Muscle of leg (tissue), 3 donors: ENCODE measurements at regions not wholly inside any gene's neighbourhood (a gene's known extent, or its start where the extent isn't known, plus 50 kb on each side); places are given as distances from the start of the nearest gene placed in this dataset.
"Not testable (repeated sequence)": the region's sequence is repeated elsewhere in the genome, so short reads cannot be mapped to it uniquely, and the experiment has no call there.

Experiments
- DNase-seq: peaks from one replicate; pipeline ENCODE4 v3.0.0; 2013
- H3K27ac ChIP-seq: one replicate; pipeline ENCODE4 v1.5.1; 2013; ENCODE audit warnings: mild to moderate bottlenecking, low read length, control low read depth
- H3K27me3 ChIP-seq: one replicate; pipeline ENCODE4 v1.6.1; 2013; ENCODE audit warnings: low read length; ENCODE audit not compliant: control insufficient read depth, insufficient read depth
- H3K36me3 ChIP-seq: one replicate; pipeline ENCODE4 v1.6.1; 2013; ENCODE audit warnings: low read length; ENCODE audit not compliant: control insufficient read depth, insufficient read depth
- H3K4me1 ChIP-seq: one replicate; pipeline ENCODE4 v1.6.1; 2013; ENCODE audit warnings: low read length; ENCODE audit not compliant: control insufficient read depth, insufficient read depth
- H3K4me3 ChIP-seq: one replicate; pipeline ENCODE4 v1.5.1; 2013; ENCODE audit warnings: low read length, control low read depth
- H3K9me3 ChIP-seq: replicated peaks from 2 replicates; pipeline ENCODE4 v1.6.1; 2013; ENCODE audit warnings: low read depth, low read length; ENCODE audit not compliant: control insufficient read depth
- WGBS: methylation state at CpG from one replicate; pipeline ENCODE4 v1.1.5; 2013; ENCODE audit warnings: missing lambda C conversion rate; ENCODE audit not compliant: insufficient coverage; 5-methylcytosine and 5-hydroxymethylcytosine counted together

DNA sequence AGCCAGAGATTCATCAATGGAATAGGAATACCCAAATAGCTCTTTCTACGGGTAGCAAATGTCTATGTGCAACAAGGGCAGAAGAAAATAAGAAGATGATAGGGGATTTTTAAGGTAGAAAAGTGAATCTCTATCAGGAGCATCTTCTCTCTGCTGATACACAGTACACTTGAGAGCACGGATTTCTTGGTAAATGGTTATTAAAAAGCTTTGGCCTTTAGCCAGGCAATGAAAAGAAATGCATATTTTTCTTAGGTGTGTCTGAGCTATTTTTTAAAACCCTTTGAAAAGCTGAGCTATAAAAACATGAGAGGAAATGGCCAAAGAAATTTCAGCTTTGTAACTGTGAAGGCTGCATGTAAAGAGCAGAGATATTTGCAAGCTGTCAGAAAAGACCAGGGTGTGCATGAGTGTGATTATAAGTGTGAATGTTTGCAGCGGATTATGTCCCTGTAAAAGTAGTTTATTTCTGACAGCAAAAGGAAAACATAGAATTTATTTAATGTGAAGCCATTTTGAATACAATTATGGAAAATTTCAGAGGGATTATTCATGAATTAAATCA is 487.1 kb upstream of the PIK3R1 start:
- Histone ChIP-seq H3K4me1 (no peaks in the 10 kb centered on the region), H3K27me3 (no peaks in the 10 kb centered on the region), H3K4me3 (no peak overlapping the region), H3K27ac (no peak overlapping the region), H3K9me3 (no peaks in the 10 kb centered on the region), H3K36me3 (no peaks in the 10 kb centered on the region)
- no CpG with 5 or more reads among the region's 3 CpGs for WGBS
- peak; percentile 19 for DNase-seq

DNA sequence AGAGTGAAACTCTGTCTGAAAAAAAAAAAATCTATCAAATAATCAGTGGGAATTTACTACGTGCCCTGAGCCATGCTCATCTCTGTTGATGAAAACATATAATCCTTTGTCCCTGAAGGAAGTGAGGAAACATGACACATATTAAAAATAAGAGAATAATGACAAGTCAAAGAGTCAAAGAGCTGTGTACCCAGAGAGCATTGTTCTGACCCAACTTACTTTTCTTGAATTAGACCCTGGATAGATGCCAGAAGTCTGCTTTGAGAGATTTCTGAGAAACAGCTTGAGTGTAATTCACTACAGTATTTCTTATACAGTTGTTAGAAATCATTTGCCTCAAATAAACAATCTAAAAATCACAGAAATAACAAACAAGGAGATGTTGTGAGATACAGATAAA is 490.0 kb upstream of the PIK3R1 start:
- Histone ChIP-seq H3K4me3 (no peak overlapping the region), H3K9me3 (no peaks in the 10 kb centered on the region), H3K27me3 (no peaks in the 10 kb centered on the region), H3K27ac (no peak overlapping the region), H3K4me1 (no peaks in the 10 kb centered on the region), H3K36me3 (no peaks in the 10 kb centered on the region)
- WGBS, result no CpG with 5 or more reads among the region's 1 CpG
- peak; percentile 39 for DNase-seq

- DNase-seq, result no peak
- WGBS, result no CpG with 5 or more reads among the region's 4 CpGs
- Histone ChIP-seq H3K4me3 (no peak overlapping the region), H3K4me1 (no peaks in the 10 kb centered on the region), H3K9me3 (no peaks in the 10 kb centered on the region), H3K27ac (no peak overlapping the region), H3K27me3 (no peaks in the 10 kb centered on the region), H3K36me3 (no peaks in the 10 kb centered on the region)
Observed at GRCh38 chr5:67724412-67725135, 491.0 kb upstream of the PIK3R1 start.

GRCh38 chr5:67723873-67724272 is 491.7 kb upstream of the PIK3R1 start:
- WGBS, result no CpG with 5 or more reads among the region's 1 CpG
- no peaks in the 10 kb centered on the region for H3K4me1 ChIP-seq

DNA sequence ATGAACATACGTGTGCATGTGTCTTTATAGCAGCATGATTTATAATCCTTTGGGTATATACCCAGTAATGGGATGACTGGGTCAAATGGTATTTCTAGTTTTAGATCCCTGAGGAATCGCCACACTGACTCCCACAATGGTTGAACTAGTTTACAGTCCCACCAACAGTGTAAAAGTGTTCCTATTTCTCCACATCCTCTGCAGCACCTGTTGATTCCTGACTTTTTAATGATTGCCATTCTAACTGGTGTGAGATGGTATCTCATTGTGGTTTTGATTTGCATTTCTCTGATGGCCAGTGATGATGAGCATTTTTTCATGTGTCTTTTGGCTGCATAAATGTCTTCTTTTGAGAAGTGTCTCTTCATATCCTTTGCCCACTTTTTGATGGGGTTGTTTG is 493.0 kb upstream of the PIK3R1 start:
- WGBS, result no CpG with 5 or more reads among the region's 2 CpGs
- not testable (repeated sequence) for H3K9me3 ChIP-seq

More at GRCh38 chr5:67723873-67724272, 491.7 kb upstream of the PIK3R1 start:
- DNase-seq, result no peak
- H3K4me3 ChIP-seq, result no peak overlapping the region
- H3K9me3 ChIP-seq, result no peaks in the 10 kb centered on the region
- H3K27ac ChIP-seq, result no peak overlapping the region
- H3K36me3 ChIP-seq, result no peaks in the 10 kb centered on the region
- no peaks in the 10 kb centered on the region for H3K27me3 ChIP-seq

GRCh38 chr5:67720162-67720772 is 495.3 kb upstream of the PIK3R1 start:
- no peaks in the 10 kb centered on the region for H3K27me3 ChIP-seq
- no peak for DNase-seq
- H3K9me3 ChIP-seq, result no peaks in the 10 kb centered on the region
- WGBS, result 100% methylated on average over 1 of the region's 2 CpGs
- H3K4me1 ChIP-seq, result no peaks in the 10 kb centered on the region
- no peak overlapping the region for H3K4me3 ChIP-seq
- no peak overlapping the region for H3K27ac ChIP-seq
- no peaks in the 10 kb centered on the region for H3K36me3 ChIP-seq

More for the DNA sequence above, 493.0 kb upstream of the PIK3R1 start:
- not testable (repeated sequence) for H3K27me3 ChIP-seq, H3K36me3 ChIP-seq, H3K4me1 ChIP-seq, H3K27ac ChIP-seq, DNase-seq, H3K4me3 ChIP-seq

GRCh38 chr5:67702008-67702407 is 505.4 kb upstream of the CD180 start:
- H3K27me3 ChIP-seq, result no peaks in the 10 kb centered on the region
- no peaks in the 10 kb centered on the region for H3K4me1 ChIP-seq
- H3K9me3 ChIP-seq, result peaks cover 10% of the 10 kb centered on the region
- no peak for DNase-seq
- H3K27ac ChIP-seq, result no peak overlapping the region
- no peak overlapping the region for H3K4me3 ChIP-seq
- no peaks in the 10 kb centered on the region for H3K36me3 ChIP-seq

GRCh38 chr5:67699560-67699959 is 503.0 kb upstream of the CD180 start:
- Histone ChIP-seq H3K36me3 (no peaks in the 10 kb centered on the region), H3K4me1 (peaks cover 2% of the 10 kb centered on the region), H3K9me3 (peaks cover 10% of the 10 kb centered on the region), H3K4me3 (no peak overlapping the region), H3K27ac (no peak overlapping the region), H3K27me3 (no peaks in the 10 kb centered on the region)
- DNase-seq, result no peak

- no peaks in the 10 kb centered on the region for H3K36me3 ChIP-seq
- no peak overlapping the region for H3K27ac ChIP-seq
- WGBS, result no CpG with 5 or more reads among the region's 1 CpG
- peaks cover 2% of the 10 kb centered on the region for H3K4me1 ChIP-seq
- no peak for DNase-seq
- H3K9me3 ChIP-seq, result no peaks in the 10 kb centered on the region
- H3K4me3 ChIP-seq, result no peak overlapping the region
- H3K27me3 ChIP-seq, result no peaks in the 10 kb centered on the region
Observed at GRCh38 chr5:67696446-67696845, 499.8 kb upstream of the CD180 start.

DNA sequence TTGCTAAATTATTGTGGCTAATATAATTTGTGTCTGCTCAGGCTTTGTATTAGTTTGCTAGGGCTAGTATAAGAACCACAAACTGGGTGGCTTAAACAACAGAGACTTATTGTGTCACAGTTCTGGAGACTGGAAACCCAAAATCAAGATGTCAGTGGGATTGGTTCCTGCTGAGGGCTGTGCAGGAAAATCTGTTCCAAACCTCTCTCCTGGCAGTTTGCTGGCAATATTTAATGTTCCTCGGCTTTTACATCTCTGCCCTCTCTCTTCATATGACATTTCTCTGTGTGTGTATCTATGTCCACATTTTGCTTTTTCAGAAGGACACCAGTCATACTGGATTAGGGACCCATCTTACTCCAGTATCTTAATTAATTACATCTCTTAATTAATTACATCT is 498.8 kb upstream of the CD180 start:
- Histone ChIP-seq H3K27me3 (no peaks in the 10 kb centered on the region), H3K4me3 (no peak overlapping the region), H3K36me3 (no peaks in the 10 kb centered on the region), H3K9me3 (no peaks in the 10 kb centered on the region), H3K27ac (no peak overlapping the region), H3K4me1 (peaks cover 2% of the 10 kb centered on the region)
- 100% methylated on average over 1 of the region's 1 CpG for WGBS
- DNase-seq, result no peak
